H1 (cell line): ENCODE measurements at regions not wholly inside any gene's neighbourhood (a gene's known extent, or its start where the extent isn't known, plus 50 kb on each side); places are given as distances from the start of the nearest gene placed in this dataset.

ENCODE experiments used
- CHD1 ChIP-seq: IDR thresholded peaks from 2 replicates; pipeline ENCODE4 v1.6.1; 2012; ENCODE audit warnings: low read depth, low read length, improper control_type of control experiment
- CHD2 ChIP-seq: IDR thresholded peaks from 2 replicates; pipeline ENCODE4 v1.6.1; 2012; ENCODE audit warnings: low read length, improper control_type of control experiment
- EGR1 ChIP-seq: IDR thresholded peaks from 2 replicates; pipeline ENCODE4 v1.6.1; 2011; ENCODE audit warnings: low read depth, low read length, borderline replicate concordance
- KDM1A ChIP-seq: fragments of 200-600, 300-600 bp; sonication (generic); IDR thresholded peaks from 2 replicates; pipeline ENCODE4 v1.7.1; 2016; ENCODE audit warnings: mild to moderate bottlenecking, low read length, borderline replicate concordance
- KDM5A ChIP-seq: fragments of 200-600 bp; IDR thresholded peaks from 2 replicates; pipeline ENCODE4 v1.7.1; 2012; ENCODE audit warnings: mild to moderate bottlenecking, low read length, inconsistent platforms, mixed read lengths
- PHF8 ChIP-seq: fragments of 200-600 bp; sonication (generic); conservative IDR thresholded peaks from 2 replicates; pipeline ENCODE4 v1.7.1; 2012; ENCODE audit warnings: low read depth, mild to moderate bottlenecking, inconsistent platforms, low read length, moderate library complexity
- POU5F1 ChIP-seq: IDR thresholded peaks from 2 replicates; pipeline ENCODE4 v1.6.1; 2011; ENCODE audit warnings: low read depth, mild to moderate bottlenecking, low read length, moderate library complexity
- SP1 ChIP-seq: IDR thresholded peaks from 2 replicates; pipeline ENCODE4 v1.6.1; 2011; ENCODE audit warnings: low read depth, low read length
- TBP ChIP-seq: IDR thresholded peaks from 2 replicates; pipeline ENCODE4 v1.6.1; 2011; ENCODE audit warnings: low read depth, low read length, improper control_type of control experiment
- TCF12 ChIP-seq: IDR thresholded peaks from 2 replicates; pipeline ENCODE4 v1.6.1; 2011; ENCODE audit warnings: low read depth, mild to moderate bottlenecking, low read length
- TF ChIP-seq, protein P1 (sequence below): fragments of 300-600 bp; sonication (generic); IDR thresholded peaks from 2 replicates; pipeline ENCODE4 v1.7.1; 2012; ENCODE audit warnings: low read length, moderate library complexity, mild to moderate bottlenecking, inconsistent platforms; ENCODE audit not compliant: insufficient replicate concordance
- TF ChIP-seq, protein P2 (sequence below): IDR thresholded peaks from 2 replicates; pipeline ENCODE4 v1.6.1; 2011; ENCODE audit warnings: low read depth, mild to moderate bottlenecking, low read length; ENCODE audit not compliant: insufficient read depth

DNA sequence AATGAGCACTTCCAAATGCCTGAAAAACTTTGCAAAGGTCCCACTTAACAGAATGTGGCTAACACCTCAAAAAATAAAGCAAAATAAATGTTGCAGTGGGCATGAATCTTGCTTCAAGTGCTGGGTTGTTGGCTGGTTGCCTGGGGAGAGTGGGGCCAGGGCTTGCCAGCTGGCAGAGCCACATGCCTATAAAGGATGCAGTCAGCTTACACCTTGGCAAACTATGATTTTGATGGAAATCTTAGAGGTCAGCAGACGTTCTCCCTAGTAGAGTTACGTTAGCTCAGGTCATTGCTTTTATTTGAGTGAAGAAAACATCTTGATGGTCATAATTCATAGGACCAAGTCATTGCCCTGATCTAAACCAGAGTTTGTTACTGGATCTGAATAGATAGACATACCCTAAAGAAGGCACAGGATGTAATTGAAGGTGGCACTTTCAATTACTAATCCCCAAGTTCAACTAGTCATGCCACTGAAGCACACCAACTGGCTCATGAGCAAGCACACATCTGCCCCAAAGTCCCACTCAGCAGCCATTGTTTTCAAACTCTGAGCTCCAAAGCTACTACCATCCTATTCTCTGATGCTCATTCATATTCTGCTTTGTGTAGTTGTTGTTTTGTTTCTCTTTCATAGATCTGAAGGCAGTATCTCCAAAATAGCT lies 51.2 kb upstream of the ZSWIM6 start (continued):
- TF ChIP-seq, protein P1, sequence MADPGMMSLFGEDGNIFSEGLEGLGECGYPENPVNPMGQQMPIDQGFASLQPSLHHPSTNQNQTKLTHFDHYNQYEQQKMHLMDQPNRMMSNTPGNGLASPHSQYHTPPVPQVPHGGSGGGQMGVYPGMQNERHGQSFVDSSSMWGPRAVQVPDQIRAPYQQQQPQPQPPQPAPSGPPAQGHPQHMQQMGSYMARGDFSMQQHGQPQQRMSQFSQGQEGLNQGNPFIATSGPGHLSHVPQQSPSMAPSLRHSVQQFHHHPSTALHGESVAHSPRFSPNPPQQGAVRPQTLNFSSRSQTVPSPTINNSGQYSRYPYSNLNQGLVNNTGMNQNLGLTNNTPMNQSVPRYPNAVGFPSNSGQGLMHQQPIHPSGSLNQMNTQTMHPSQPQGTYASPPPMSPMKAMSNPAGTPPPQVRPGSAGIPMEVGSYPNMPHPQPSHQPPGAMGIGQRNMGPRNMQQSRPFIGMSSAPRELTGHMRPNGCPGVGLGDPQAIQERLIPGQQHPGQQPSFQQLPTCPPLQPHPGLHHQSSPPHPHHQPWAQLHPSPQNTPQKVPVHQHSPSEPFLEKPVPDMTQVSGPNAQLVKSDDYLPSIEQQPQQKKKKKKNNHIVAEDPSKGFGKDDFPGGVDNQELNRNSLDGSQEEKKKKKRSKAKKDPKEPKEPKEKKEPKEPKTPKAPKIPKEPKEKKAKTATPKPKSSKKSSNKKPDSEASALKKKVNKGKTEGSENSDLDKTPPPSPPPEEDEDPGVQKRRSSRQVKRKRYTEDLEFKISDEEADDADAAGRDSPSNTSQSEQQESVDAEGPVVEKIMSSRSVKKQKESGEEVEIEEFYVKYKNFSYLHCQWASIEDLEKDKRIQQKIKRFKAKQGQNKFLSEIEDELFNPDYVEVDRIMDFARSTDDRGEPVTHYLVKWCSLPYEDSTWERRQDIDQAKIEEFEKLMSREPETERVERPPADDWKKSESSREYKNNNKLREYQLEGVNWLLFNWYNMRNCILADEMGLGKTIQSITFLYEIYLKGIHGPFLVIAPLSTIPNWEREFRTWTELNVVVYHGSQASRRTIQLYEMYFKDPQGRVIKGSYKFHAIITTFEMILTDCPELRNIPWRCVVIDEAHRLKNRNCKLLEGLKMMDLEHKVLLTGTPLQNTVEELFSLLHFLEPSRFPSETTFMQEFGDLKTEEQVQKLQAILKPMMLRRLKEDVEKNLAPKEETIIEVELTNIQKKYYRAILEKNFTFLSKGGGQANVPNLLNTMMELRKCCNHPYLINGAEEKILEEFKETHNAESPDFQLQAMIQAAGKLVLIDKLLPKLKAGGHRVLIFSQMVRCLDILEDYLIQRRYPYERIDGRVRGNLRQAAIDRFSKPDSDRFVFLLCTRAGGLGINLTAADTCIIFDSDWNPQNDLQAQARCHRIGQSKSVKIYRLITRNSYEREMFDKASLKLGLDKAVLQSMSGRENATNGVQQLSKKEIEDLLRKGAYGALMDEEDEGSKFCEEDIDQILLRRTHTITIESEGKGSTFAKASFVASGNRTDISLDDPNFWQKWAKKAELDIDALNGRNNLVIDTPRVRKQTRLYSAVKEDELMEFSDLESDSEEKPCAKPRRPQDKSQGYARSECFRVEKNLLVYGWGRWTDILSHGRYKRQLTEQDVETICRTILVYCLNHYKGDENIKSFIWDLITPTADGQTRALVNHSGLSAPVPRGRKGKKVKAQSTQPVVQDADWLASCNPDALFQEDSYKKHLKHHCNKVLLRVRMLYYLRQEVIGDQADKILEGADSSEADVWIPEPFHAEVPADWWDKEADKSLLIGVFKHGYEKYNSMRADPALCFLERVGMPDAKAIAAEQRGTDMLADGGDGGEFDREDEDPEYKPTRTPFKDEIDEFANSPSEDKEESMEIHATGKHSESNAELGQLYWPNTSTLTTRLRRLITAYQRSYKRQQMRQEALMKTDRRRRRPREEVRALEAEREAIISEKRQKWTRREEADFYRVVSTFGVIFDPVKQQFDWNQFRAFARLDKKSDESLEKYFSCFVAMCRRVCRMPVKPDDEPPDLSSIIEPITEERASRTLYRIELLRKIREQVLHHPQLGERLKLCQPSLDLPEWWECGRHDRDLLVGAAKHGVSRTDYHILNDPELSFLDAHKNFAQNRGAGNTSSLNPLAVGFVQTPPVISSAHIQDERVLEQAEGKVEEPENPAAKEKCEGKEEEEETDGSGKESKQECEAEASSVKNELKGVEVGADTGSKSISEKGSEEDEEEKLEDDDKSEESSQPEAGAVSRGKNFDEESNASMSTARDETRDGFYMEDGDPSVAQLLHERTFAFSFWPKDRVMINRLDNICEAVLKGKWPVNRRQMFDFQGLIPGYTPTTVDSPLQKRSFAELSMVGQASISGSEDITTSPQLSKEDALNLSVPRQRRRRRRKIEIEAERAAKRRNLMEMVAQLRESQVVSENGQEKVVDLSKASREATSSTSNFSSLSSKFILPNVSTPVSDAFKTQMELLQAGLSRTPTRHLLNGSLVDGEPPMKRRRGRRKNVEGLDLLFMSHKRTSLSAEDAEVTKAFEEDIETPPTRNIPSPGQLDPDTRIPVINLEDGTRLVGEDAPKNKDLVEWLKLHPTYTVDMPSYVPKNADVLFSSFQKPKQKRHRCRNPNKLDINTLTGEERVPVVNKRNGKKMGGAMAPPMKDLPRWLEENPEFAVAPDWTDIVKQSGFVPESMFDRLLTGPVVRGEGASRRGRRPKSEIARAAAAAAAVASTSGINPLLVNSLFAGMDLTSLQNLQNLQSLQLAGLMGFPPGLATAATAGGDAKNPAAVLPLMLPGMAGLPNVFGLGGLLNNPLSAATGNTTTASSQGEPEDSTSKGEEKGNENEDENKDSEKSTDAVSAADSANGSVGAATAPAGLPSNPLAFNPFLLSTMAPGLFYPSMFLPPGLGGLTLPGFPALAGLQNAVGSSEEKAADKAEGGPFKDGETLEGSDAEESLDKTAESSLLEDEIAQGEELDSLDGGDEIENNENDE: no peak
- TF ChIP-seq CHD2 (no peak), POU5F1 (no peak), EGR1 (no peak), CHD1 (no peak), TCF12 (no peak), KDM5A (no peak), TBP (no peak), SP1 (no peak), KDM1A (no peak), PHF8 (no peak)
- TF ChIP-seq, protein P2, sequence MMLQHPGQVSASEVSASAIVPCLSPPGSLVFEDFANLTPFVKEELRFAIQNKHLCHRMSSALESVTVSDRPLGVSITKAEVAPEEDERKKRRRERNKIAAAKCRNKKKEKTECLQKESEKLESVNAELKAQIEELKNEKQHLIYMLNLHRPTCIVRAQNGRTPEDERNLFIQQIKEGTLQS: no peak
